IMR-90 (cell line): ENCODE measurements at regions not wholly inside any gene's neighbourhood (a gene's known extent, or its start where the extent isn't known, plus 50 kb on each side); places are given as distances from the start of the nearest gene placed in this dataset.

Experiments used
- ATAC-seq: fragments of 200-7000 bp; cut with Tn5 transposase; 2 replicates; pipeline ENCODE4 v1.9.1; 2020; ENCODE audit warnings: low read depth, mild to moderate bottlenecking, moderate library complexity
- BruUV-seq: library from RNA; stranded (reverse); fragments of 400-500 nt; replicated peaks from 2 replicates; lab custom pipeline; 2021; lab: Mats Ljungman, UMichigan
- CTCF ChIA-PET: fragments of 300-600 bp; formaldehyde crosslinking; extraction: SDS; loops from one replicate; lab custom pipeline; 2021; ENCODE audit warnings: antibody characterized with exemption; lab: Yijun Ruan, JAX
- POLR2A ChIA-PET: fragments of 300-600 bp; sonication (Branson Sonifier 250); formaldehyde crosslinking; loops from one replicate; lab custom pipeline; 2022; ENCODE audit warnings: antibody characterized with exemption; ENCODE audit not compliant: unreplicated experiment; lab: Charles Lee
- DNase-seq: peaks from one replicate; pipeline ENCODE4 v3.0.0; 2013
- H2AFZ ChIP-seq: replicated peaks from 2 replicates; pipeline ENCODE3; 2013; ENCODE audit warnings: low read length, mild to moderate bottlenecking; ENCODE audit not compliant: poor library complexity
- H2AK5ac ChIP-seq: 2 replicates; pipeline ENCODE4 v1.6.1; 2013; ENCODE audit warnings: low read depth, low read length, inconsistent platforms
- H2AK9ac ChIP-seq: replicated peaks from 2 replicates; pipeline ENCODE3; 2013; ENCODE audit warnings: mild to moderate bottlenecking, low read depth, low read length, moderate library complexity; ENCODE audit not compliant: poor library complexity
- H2BK120ac ChIP-seq: 2 replicates; pipeline ENCODE4 v1.6.1; 2013; ENCODE audit warnings: low read depth, low read length, inconsistent platforms
- H2BK15ac ChIP-seq: 3 replicates; pipeline ENCODE4 v1.6.1; 2013; ENCODE audit warnings: low read depth, low read length, inconsistent platforms
- H2BK20ac ChIP-seq: 2 replicates; pipeline ENCODE4 v1.6.1; 2013; ENCODE audit warnings: low read depth, mild to moderate bottlenecking, inconsistent platforms, low read length, moderate library complexity
- H2BK5ac ChIP-seq: 2 replicates; pipeline ENCODE4 v1.6.1; 2013; ENCODE audit warnings: mild to moderate bottlenecking, low read depth, low read length, inconsistent platforms; ENCODE audit not compliant: poor library complexity, severe bottlenecking
- H3K14ac ChIP-seq: replicated peaks from 2 replicates; pipeline ENCODE4 v1.6.1; 2013; ENCODE audit warnings: low read depth, low read length, inconsistent platforms
- H3K18ac ChIP-seq: 2 replicates; pipeline ENCODE4 v1.6.1; 2013; ENCODE audit warnings: low read depth, low read length, control low read depth
- H3K23ac ChIP-seq: 2 replicates; pipeline ENCODE4 v1.6.1; 2013; ENCODE audit warnings: low read depth, low read length, inconsistent platforms
- H3K27ac ChIP-seq: 2 replicates; pipeline ENCODE4 v1.5.1; 2013; ENCODE audit warnings: mild to moderate bottlenecking, control low read depth, low read length; ENCODE audit not compliant: insufficient read depth
- H3K27me3 ChIP-seq: 2 replicates; pipeline ENCODE4 v1.6.1; 2013; ENCODE audit warnings: low read length; ENCODE audit not compliant: control insufficient read depth, insufficient read depth
- H3K36me3 ChIP-seq: 2 replicates; pipeline ENCODE4 v1.6.1; 2013; ENCODE audit warnings: low read length, mixed read lengths; ENCODE audit not compliant: control insufficient read depth, insufficient read depth
- H3K4ac ChIP-seq: 2 replicates; pipeline ENCODE4 v1.6.1; 2013; ENCODE audit warnings: low read depth, low read length, inconsistent platforms
- H3K4me1 ChIP-seq: 2 replicates; pipeline ENCODE4 v1.6.1; 2013; ENCODE audit warnings: low read length, mixed read lengths; ENCODE audit not compliant: control insufficient read depth, insufficient read depth
- H3K4me2 ChIP-seq: 2 replicates; pipeline ENCODE4 v1.6.1; 2013; ENCODE audit warnings: low read depth, mild to moderate bottlenecking, control low read depth, low read length, moderate library complexity
- H3K4me3 ChIP-seq: 2 replicates; pipeline ENCODE4 v1.5.1; 2013; ENCODE audit warnings: low read depth, mild to moderate bottlenecking, control low read depth, low read length, moderate library complexity; ENCODE audit not compliant: insufficient read depth
- H3K56ac ChIP-seq: 2 replicates; pipeline ENCODE4 v1.6.1; 2013; ENCODE audit warnings: low read length, inconsistent platforms; ENCODE audit not compliant: insufficient read depth; ENCODE audit errors: extremely low read depth
- H3K79me1 ChIP-seq, 2 experiments: 2 replicates each; pipeline ENCODE4 v1.6.1; 2013; ENCODE audit warnings: low read length in 2 of 2, inconsistent platforms in 1 of 2, low read depth in 1 of 2
- H3K9ac ChIP-seq: 2 replicates; pipeline ENCODE4 v1.6.1; 2013; ENCODE audit warnings: low read depth, low read length, control low read depth
- H3K9me1 ChIP-seq: 2 replicates; pipeline ENCODE4 v1.6.1; 2013; ENCODE audit warnings: low read length, inconsistent platforms; ENCODE audit not compliant: insufficient read depth
- H3K9me3 ChIP-seq: 2 replicates; pipeline ENCODE4 v1.6.1; 2013; ENCODE audit warnings: low read length; ENCODE audit not compliant: control insufficient read depth, insufficient read depth
- H4K20me1 ChIP-seq: 2 replicates; pipeline ENCODE4 v1.6.1; 2013; ENCODE audit warnings: low read length, inconsistent platforms; ENCODE audit not compliant: insufficient read depth
- H4K5ac ChIP-seq: 2 replicates; pipeline ENCODE4 v1.6.1; 2013; ENCODE audit warnings: mild to moderate bottlenecking, low read depth, low read length, control low read depth
- H4K8ac ChIP-seq, 2 experiments: 2 replicates each; pipeline ENCODE4 v1.6.1; 2013; ENCODE audit warnings: low read depth in 2 of 2, low read length in 2 of 2, control low read depth in 1 of 2, inconsistent platforms in 1 of 2
- H4K91ac ChIP-seq: 2 replicates; pipeline ENCODE4 v1.6.1; 2013; ENCODE audit warnings: low read depth, low read length, inconsistent platforms; ENCODE audit not compliant: insufficient read depth
- BHLHE40 ChIP-seq: fragments of 150-350 bp; IDR thresholded peaks from 2 replicates; pipeline ENCODE4 v1.6.1; 2016; ENCODE audit warnings: mild to moderate bottlenecking, low read depth, low read length
- CEBPB ChIP-seq: IDR thresholded peaks from 2 replicates; pipeline ENCODE4 v1.6.1; 2012; ENCODE audit warnings: low read depth, low read length, improper control_type of control experiment
- CHD1 ChIP-seq: IDR thresholded peaks from 2 replicates; pipeline ENCODE4 v1.6.1; 2012; ENCODE audit warnings: low read depth, low read length, improper control_type of control experiment
- MAFK ChIP-seq: IDR thresholded peaks from 2 replicates; pipeline ENCODE4 v1.6.1; 2012; ENCODE audit warnings: low read depth, low read length, improper control_type of control experiment
- MAZ ChIP-seq: IDR thresholded peaks from 2 replicates; pipeline ENCODE4 v1.6.1; 2012; ENCODE audit warnings: low read depth, mild to moderate bottlenecking, low read length, improper control_type of control experiment, moderate library complexity, borderline replicate concordance
- NFE2L2 ChIP-seq: fragments of 150-350 bp; IDR thresholded peaks from 2 replicates; pipeline ENCODE4 v1.6.1; 2016; ENCODE audit warnings: low read depth, mild to moderate bottlenecking, low read length
- POLR2A ChIP-seq: IDR thresholded peaks from 2 replicates; pipeline ENCODE4 v1.6.1; 2012; ENCODE audit warnings: mild to moderate bottlenecking, low read depth, low read length
- RAD21 ChIP-seq: IDR thresholded peaks from 2 replicates; pipeline ENCODE4 v1.6.1; 2012; ENCODE audit warnings: low read length, improper control_type of control experiment
- RFX5 ChIP-seq: IDR thresholded peaks from 2 replicates; pipeline ENCODE4 v1.8.0; 2012; ENCODE audit warnings: low read depth, mild to moderate bottlenecking, low read length, moderate library complexity
- WGBS, 2 experiments: methylation state at CpG; one replicate each; pipeline versions ENCODE4 v1.1.5 to v1.1.7; 2013; ENCODE audit warnings: missing lambda C conversion rate in 2 of 2; ENCODE audit not compliant: insufficient read length in 1 of 2; ENCODE audit errors: extremely low coverage in 2 of 2; 5-methylcytosine and 5-hydroxymethylcytosine counted together
- dilution Hi-C: fragments of 300-500 bp; cut with HindIII; formaldehyde crosslinking; loops from one replicate; pipeline ENCODE4 v1.14.3; 2018; ENCODE audit warnings: low sequenced_read_pairs; ENCODE audit not compliant: unreplicated experiment
- in situ Hi-C: fragments of 300-500 bp; cut with MboI; formaldehyde crosslinking; loops from 3 replicates; pipeline ENCODE4 v1.14.3; 2019; ENCODE audit warnings: low sequenced_read_pairs, inconsistent platforms, mixed read lengths
- intact Hi-C: fragments of 100-400 bp; cut with micrococcal nuclease; formaldehyde crosslinking; loops from 2 replicates; pipeline ENCODE4 v1.10.0; 2022

DNA sequence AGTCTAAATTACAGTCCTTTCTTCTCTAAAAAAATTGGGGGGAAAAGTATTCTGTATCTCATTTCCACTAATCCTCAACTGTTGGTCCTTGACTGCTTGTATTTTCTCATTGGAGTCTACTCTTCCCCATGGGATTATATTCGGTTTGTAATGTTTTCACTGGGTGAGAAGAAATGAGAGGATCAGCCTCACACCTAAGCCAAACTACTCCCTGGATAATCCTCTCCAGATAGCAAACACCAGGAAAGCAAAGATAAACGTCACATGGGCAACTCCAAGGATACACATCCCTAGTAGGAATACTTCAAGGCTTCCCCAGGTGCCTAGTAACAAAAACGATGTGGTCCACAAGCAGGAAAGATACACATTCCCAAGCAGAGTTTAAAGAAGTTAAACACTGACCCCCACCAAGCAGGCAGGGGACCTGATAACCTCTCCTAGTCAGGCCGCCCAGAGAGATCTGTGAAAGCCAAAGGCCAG lies 53.9 kb upstream of the SOX4 start:
- no peak overlapping the region for H2BK20ac ChIP-seq
- no peak overlapping the region for H3K18ac ChIP-seq
- no peaks in the 10 kb centered on the region for H3K4me1 ChIP-seq
- no peak overlapping the region for H4K91ac ChIP-seq
- H3K9ac ChIP-seq: no peak overlapping the region
- H2AK5ac ChIP-seq: no peak overlapping the region
- no peak overlapping the region for H4K8ac ChIP-seq
- H2AFZ ChIP-seq: no peak overlapping the region
- no peaks in the 10 kb centered on the region for H4K20me1 ChIP-seq
- no peaks in the 10 kb centered on the region for H3K9me3 ChIP-seq
- H2BK15ac ChIP-seq: no peak overlapping the region
- dilution Hi-C loops: no loop called here
- H3K79me1 ChIP-seq: no peaks in the 10 kb centered on the region
- no peak overlapping the region for H3K14ac ChIP-seq
- H2BK5ac ChIP-seq: no peak overlapping the region
- no peak overlapping the region for H3K23ac ChIP-seq
- no peak for TF ChIP-seq CHD1
- no peak for TF ChIP-seq MAZ
- no peak for TF ChIP-seq NFE2L2
- TF ChIP-seq CEBPB: no peak
- no peak for TF ChIP-seq BHLHE40
- TF ChIP-seq RFX5: no peak
- TF ChIP-seq RAD21: no peak
- no peak for TF ChIP-seq MAFK
- no peak for TF ChIP-seq POLR2A
- DNase-seq (no peak), ATAC-seq (no peak)
- ChIA-PET POLR2A (no interaction called here), CTCF (interaction anchor here (0.6 to 1.8 kb wide), 2 partner anchors 9 to 438 kb away, joined by 3 to 7 read pairs; no protein-coding TSS in a partner anchor)
- H3K27ac ChIP-seq: no peak overlapping the region
- no peak overlapping the region for H3K4ac ChIP-seq
- no peak overlapping the region for H3K56ac ChIP-seq
- H3K27me3 ChIP-seq: no peaks in the 10 kb centered on the region
- H2AK9ac ChIP-seq: no peak overlapping the region
- no peak overlapping the region for H3K4me3 ChIP-seq
- H3K9me1 ChIP-seq: no peaks in the 10 kb centered on the region
- H3K4me2 ChIP-seq: no peak overlapping the region
- in situ Hi-C loops: no loop called here
- intact Hi-C loops: no loop called here
- WGBS, 2 experiments: no CpG with 5 or more reads among the region's 4 CpGs
- H4K5ac ChIP-seq: no peak overlapping the region
- no TSS peak for BruUV-seq
- H3K36me3 ChIP-seq: no peaks in the 10 kb centered on the region
- no peak overlapping the region for H2BK120ac ChIP-seq
